ENCODE measurements at regions not wholly inside any gene's neighbourhood (a gene's known extent, or its start where the extent isn't known, plus 50 kb on each side); places are given as distances from the start of the nearest gene placed in this dataset.
"Not testable (repeated sequence)": the region's sequence is repeated elsewhere in the genome, so short reads cannot be mapped to it uniquely, and the experiment has no call there.

- DNase-seq (ENCODE audit: low spot score); FAIRE-seq: not testable (repeated sequence)
Observed at GRCh38 chr22:22296047-22296446, 51.5 kb downstream of the VPREB1 start.

DNA sequence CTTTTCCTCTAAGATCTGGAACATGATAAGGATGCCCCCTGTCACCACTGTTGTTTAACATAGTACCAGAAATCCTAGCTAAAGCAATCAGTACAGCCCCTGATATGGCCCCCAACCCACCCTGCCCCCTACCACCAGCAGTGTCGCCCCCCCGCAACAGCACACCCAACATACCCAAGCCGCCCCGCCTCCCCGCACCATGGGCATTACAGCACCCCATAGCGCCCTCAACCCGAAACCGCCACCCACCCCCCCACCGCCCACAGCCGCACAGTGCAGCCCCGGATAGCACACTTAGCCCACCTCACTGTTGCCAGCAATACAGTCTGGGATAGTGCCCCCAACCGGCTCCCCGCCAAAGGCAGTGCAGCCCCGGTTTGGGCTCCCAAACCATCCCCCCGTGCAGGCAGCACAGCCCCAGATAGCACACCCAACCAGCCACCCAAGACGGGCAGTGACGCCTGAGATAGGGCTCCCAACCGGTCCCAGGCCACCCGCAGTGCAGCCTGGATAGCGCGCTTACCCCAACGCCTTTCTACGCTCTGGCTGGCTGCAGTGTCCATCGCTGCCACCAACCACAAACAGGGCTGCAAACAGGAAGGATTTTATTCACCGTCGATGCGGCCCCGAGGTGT lies 52.7 kb downstream of the VPREB1 start:
- DNase-seq (ENCODE audit: low spot score); FAIRE-seq: not testable (repeated sequence)

DNA sequence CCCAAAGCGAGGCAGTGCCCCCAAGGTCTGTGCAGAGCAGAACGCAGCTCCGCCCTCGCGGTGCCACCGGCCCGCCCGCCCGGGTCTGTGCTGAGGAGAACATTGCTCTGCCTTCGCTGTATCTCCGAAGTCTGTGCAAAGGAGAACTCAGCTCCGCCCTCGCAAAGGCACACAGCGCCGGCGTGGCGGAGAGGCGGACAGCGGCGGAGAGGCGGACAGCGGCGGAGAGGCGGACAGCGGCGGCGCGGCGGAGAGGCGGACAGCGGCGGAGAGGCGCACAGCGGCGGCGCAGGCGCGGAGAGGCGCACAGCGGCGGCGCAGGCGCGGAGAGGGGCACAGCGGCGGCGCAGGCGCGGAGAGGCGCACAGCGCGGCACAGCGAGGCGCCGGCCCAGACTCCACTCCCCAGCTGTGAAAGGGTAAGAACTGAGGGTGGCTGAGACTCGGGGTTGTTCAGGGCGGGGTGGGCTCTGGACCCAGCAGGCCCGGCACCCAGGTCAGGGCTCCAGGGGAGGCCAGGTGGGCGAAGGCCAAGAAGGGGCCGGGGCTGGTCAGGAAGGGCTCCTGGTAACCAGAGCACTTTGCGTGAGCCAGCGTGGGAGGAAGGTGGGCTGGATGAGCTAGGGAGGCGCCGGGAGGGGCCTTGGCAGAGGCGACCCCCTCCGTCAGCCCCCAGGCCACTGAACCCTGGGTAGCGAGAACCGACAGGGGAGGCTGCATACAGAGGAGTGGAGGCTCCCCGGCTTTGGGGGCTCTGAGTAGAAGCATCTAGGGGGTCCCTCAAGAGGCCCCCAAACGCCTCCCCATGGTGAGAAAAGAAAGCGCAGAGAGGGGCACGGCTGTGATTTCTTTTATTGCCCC lies 53.4 kb downstream of the VPREB1 start:
- peak; percentile 17 for DNase-seq (ENCODE audit: low spot score)
- not testable (repeated sequence) for FAIRE-seq

DNA sequence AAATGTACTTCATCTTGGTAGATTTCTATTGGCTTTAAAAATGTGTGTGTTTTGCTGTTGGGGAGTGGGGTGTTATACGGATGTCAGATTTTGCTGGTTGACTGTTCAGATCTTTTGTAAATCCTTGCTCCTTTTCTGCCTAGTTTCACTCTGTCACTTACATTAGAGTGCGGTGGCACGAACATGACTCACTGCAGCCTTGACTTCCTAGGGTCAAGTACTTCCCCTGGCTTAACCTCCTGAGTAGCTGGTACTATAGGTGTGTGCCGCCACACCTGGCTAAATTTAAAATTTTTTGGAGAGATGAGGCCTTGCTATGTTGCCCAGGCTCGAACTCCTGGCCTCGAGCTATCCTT lies 54.0 kb downstream of the VPREB1 start:
- not testable (repeated sequence) for DNase-seq (ENCODE audit: low spot score); FAIRE-seq

DNA sequence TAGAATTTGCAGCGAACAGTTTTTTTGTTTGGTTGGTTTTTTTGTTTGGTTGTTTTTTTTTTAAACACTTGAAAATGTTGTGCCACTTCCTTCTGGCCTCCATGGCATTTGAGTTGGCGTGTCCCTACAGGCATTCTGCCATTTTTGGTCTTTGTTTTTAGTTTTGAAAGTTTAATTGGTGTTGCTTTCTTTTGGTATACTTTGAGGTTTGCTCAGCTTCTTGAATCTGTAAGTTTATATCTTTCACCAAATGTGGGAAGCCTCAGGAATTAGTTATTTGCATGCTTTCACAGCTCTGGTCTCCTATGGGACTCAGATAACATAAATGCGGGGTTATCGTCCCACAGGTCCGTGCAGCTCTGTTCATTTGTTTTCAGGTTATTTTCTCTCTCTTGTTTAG lies 55.9 kb downstream of the VPREB1 start:
- FAIRE-seq; DNase-seq (ENCODE audit: low spot score): not testable (repeated sequence)

DNA sequence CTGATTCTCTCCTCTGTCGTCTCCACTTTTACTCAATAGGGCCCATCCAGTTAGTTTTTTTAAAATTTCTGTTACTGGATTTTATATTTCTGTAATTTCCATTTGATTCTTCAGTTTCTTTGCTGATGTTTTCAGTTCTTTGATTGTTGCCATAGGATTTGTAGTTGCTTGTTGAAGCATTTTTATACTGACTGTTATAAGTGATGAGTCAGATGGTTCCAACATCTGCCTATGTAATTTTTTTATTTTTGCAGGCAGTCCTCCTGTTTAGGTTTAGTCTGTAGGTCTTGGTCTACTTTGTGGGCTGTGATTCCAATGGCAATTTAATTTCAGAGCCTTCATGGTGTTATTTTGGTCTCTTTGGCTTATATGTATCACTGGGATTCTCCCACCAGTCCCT lies 56.4 kb downstream of the VPREB1 start:
- not testable (repeated sequence) for DNase-seq (ENCODE audit: low spot score); FAIRE-seq

DNA sequence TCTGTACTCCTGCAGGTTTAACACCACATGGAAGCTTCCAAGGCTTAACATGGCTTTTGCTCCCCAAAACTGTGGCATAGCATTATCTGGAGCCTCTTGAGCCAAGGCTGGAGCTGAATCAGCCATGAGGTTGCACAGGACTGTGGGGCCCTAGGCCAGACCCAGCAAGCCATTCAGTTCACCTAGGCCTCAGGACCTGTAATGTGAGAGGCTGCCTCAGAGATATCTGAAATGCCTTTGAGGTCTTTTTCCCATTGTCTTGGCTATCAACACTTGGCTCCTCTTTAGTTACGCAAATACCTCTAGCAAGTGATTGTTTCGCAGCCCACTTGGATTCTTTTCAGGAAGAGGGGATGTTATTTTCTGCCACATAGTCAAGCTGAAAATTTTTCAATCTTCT lies 72.0 kb downstream of the VPREB1 start:
- FAIRE-seq, result no peak

GRCh38 chr22:22318723-22319465 lies 74.3 kb downstream of the VPREB1 start:
- DNase-seq (ENCODE audit: low spot score) (no peak), FAIRE-seq (no peak)

More for the DNA sequence above, 72.0 kb downstream of the VPREB1 start:
- no peak for DNase-seq (ENCODE audit: low spot score)

GRCh38 chr22:22321743-22322611 lies 77.4 kb downstream of the VPREB1 start:
- FAIRE-seq, result not testable (repeated sequence)
- DNase-seq (ENCODE audit: low spot score), result peak; percentile 41

- DNase-seq (ENCODE audit: low spot score) (no peak), FAIRE-seq (no peak)
Observed at GRCh38 chr22:22322792-22323191, 78.2 kb downstream of the VPREB1 start.

GRCh38 chr22:22327723-22328122 lies 83.1 kb downstream of the VPREB1 start:
- FAIRE-seq, result no peak
- no peak for DNase-seq (ENCODE audit: low spot score)

- DNase-seq (ENCODE audit: low spot score) (no peak), FAIRE-seq (no peak)
Observed at GRCh38 chr22:22329792-22330191, 85.2 kb downstream of the VPREB1 start.

- not testable (repeated sequence) for FAIRE-seq; DNase-seq (ENCODE audit: low spot score)
Observed at GRCh38 chr22:22335640-22336039, 91.1 kb downstream of the VPREB1 start.

GRCh38 chr22:22336333-22336732 lies 91.7 kb downstream of the VPREB1 start:
- not testable (repeated sequence) for DNase-seq (ENCODE audit: low spot score); FAIRE-seq

GRCh38 chr22:22338778-22339177 lies 94.2 kb downstream of the VPREB1 start:
- not testable (repeated sequence) for FAIRE-seq

DNA sequence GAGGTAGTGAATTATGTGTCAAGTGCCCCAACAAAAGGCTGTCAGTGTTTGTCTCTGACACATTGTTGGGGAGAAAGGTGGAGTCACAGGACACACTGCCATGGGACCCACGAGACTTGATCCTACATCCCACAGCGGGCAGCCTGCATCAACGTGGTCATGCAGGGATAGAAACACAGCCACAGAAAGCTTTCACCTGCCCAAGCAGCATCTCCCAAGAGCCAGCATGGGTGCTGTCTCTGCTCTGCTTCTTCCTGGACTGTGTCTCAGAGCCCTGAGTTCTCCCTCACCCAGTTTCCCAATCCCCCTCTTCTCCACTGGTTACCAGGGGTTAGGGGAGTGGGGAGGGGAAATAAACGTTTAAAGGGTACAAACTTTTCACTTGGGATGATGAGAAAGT lies 97.2 kb downstream of the VPREB1 start:
- DNase-seq (ENCODE audit: low spot score) (no peak), FAIRE-seq (no peak)

More at GRCh38 chr22:22338778-22339177, 94.2 kb downstream of the VPREB1 start:
- DNase-seq (ENCODE audit: low spot score), result not testable (repeated sequence)

DNA sequence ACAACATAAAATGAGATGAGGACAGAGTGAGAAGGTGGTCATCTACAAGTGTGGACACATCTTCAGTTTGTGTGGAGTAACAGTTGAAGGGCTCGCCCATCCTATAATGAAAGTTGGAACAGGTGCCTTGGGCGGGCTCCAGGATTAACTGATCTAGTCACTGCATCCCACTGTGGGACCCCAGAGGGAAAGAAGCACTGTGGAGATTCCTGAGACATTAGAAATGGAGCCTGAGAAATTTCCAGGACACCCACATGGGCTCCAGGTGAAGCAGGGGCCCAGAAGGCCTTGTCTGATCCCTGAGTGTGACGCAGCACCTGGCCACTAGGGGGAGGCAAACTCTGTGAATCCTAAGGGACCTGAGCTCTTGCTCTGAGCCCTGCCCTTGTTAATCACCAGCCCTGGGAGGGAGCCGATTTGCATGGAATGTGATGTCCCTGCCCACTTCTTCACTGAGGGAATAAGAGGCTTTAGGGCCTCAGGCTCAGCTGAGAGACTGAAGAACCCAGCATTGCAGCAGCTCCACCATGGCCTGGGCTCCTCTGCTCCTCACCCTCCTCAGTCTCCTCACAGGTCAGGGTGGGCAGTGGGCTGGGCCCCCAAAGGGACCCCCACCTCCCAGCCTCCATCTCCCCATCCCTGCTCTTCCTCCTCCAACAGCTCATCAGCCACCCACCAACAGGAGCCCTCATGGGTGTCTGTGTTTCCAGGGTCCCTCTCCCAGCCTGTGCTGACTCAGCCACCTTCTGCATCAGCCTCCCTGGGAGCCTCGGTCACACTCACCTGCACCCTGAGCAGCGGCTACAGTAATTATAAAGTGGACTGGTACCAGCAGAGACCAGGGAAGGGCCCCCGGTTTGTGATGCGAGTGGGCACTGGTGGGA lies 98.4 kb downstream of the VPREB1 start:
- DNase-seq (ENCODE audit: low spot score) (peak; percentile 8), FAIRE-seq (no peak)

DNA sequence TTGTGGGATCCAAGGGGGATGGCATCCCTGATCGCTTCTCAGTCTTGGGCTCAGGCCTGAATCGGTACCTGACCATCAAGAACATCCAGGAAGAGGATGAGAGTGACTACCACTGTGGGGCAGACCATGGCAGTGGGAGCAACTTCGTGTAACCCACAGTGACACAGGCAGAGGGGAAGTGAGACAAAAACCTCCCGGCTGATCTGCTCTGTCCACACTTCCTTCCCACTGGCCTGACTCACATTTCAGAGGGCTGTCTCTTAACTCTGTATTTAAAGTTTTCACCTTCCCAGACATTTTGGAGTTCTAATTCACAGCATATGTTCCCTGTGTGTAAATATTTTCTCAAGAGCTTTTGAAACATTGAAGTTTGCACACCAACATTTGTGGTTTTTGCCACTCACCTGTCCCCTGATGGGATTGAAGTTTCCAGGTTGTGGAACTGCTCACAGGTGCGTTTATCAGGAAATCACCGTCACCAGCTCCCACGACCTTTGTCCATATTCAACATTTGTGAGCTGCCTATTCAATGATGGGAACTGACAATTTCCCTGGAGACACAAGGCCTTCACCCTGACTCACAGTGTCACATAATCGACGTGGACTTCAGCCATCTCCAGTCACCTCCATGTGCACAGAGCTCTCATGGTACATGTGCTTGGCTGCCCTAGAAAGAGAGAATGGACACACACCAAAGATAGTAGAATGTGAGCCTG lies 99.2 kb downstream of the VPREB1 start:
- DNase-seq (ENCODE audit: low spot score), result no peak

DNA sequence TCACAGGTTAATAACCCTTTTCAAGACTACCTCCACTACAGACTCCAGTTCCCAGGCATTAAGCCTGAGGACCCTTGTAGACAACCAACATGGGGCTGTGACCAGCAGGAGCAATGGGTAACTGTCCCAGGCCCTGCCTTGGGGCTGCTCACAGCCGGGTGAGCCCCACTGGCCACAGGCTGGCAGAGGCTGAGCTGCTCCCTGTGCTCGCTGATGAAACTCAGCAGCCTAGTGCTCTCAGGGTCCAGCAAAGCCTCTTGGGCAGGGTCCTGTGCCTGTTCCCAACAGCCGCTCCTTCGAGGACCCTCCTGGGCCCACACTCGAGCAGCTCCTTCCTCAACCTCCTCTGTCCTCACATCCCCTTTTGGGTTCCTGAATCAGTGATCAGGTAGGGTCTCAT lies 99.8 kb downstream of the VPREB1 start:
- DNase-seq (ENCODE audit: low spot score) (no peak), FAIRE-seq (no peak)

More for the DNA sequence above, 99.2 kb downstream of the VPREB1 start:
- FAIRE-seq, result no peak
